Upper lobe of left lung (tissue), 4 donors: ENCODE measurements at regions not wholly inside any gene's neighbourhood (a gene's known extent, or its start where the extent isn't known, plus 50 kb on each side); places are given as distances from the start of the nearest gene placed in this dataset.

Experiments used
- CTCF ChIP-seq, 6 experiments: fragments of 450-650 bp in 4 of 6; fragments of 200-600 bp in 2 of 6; sonication (generic) in 2 of 6; IDR thresholded peaks; one replicate each; pipeline ENCODE4 v1.5.1; 2016 to 2019; ENCODE audit warnings: antibody characterized with exemption in 6 of 6
- EP300 ChIP-seq, 4 donors: sonication (generic); formaldehyde crosslinking; IDR thresholded peaks; one replicate each; pipeline ENCODE4 v1.5.1; 2017; ENCODE audit warnings: antibody characterized with exemption in 4 of 4, control low read depth in 2 of 4
- POLR2AphosphoS5 ChIP-seq, 2 donors: sonication (generic); formaldehyde crosslinking; IDR thresholded peaks; one replicate each; pipeline ENCODE4 v1.5.1; 2017; ENCODE audit warnings: antibody characterized with exemption in 2 of 2

GRCh38 chr2:128589681-128590080 lies 271.0 kb upstream of the HS6ST1 start:
- TF ChIP-seq CTCF (IDR thresholded peaks at IDR 0.05), result no peak
- TF ChIP-seq POLR2AphosphoS5 (IDR thresholded peaks at IDR 0.05), result no peak
- no peak for TF ChIP-seq EP300 (IDR thresholded peaks at IDR 0.05)
